ENCODE measurements at regions not wholly inside any gene's neighbourhood (a gene's known extent, or its start where the extent isn't known, plus 50 kb on each side); places are given as distances from the start of the nearest gene placed in this dataset.

GRCh38 chr22:27419473-27419872, 382.1 kb downstream of the MN1 start:
- TF ChIP-seq CTCF (conservative IDR thresholded peaks at IDR 0.05; ENCODE audit: low read depth, low read length) (no peak), EZH2 (IDR thresholded peaks at IDR 0.05; ENCODE audit: borderline replicate concordance, low read depth, low read length, poor library complexity, severe bottlenecking) (no peak)

All from A673 (cell line).